WTC11 (cell line): ENCODE measurements at regions not wholly inside any gene's neighbourhood (a gene's known extent, or its start where the extent isn't known, plus 50 kb on each side); places are given as distances from the start of the nearest gene placed in this dataset.

Experiments
- ATAC-seq: fragments of 200-7000 bp; cut with Tn5 transposase; 2 replicates; pipeline ENCODE4 v1.10.0; 2021; ENCODE audit warnings: mild to moderate bottlenecking, moderate library complexity
- CTCF ChIA-PET: fragments of 300-600 bp; sonication (Branson Sonifier 250); formaldehyde crosslinking; loops from one replicate; lab custom pipeline; 2021; ENCODE audit warnings: antibody characterized with exemption; lab: Charles Lee
- POLR2A ChIA-PET: fragments of 350-600 bp; sonication (Branson Sonifier 250); formaldehyde crosslinking; loops from one replicate; lab custom pipeline; 2021; ENCODE audit warnings: antibody characterized with exemption; lab: Charles Lee
- DNase-seq: peaks from one replicate; pipeline ENCODE4 v3.0.0; 2021; ENCODE audit warnings: low spot score
- H3K27ac Mint-ChIP-seq: 2 replicates; pipeline ENCODE4 v1.8.0; 2021; ENCODE audit warnings: mixed read lengths
- H3K27me3 Mint-ChIP-seq: 2 replicates; pipeline ENCODE4 v1.8.0; 2021; ENCODE audit warnings: low read depth, mild to moderate bottlenecking, moderate library complexity, mixed read lengths
- H3K36me3 Mint-ChIP-seq: 2 replicates; pipeline ENCODE4 v1.8.0; 2021; ENCODE audit warnings: mixed read lengths
- H3K4me1 Mint-ChIP-seq: 2 replicates; pipeline ENCODE4 v1.8.0; 2022; ENCODE audit warnings: mixed read lengths
- H3K4me3 Mint-ChIP-seq: 2 replicates; pipeline ENCODE4 v1.8.0; 2021; ENCODE audit warnings: mild to moderate bottlenecking, moderate library complexity, mixed read lengths
- H3K9me3 Mint-ChIP-seq: 2 replicates; pipeline ENCODE4 v1.8.0; 2021; ENCODE audit warnings: mixed read lengths
- ARID4B ChIP-seq: sonication (generic); formaldehyde crosslinking; IDR thresholded peaks from 2 replicates; pipeline ENCODE4 v1.8.0; 2023; ENCODE audit warnings: missing genetic modification reagents, mild to moderate bottlenecking, borderline replicate concordance
- CDX4 ChIP-seq: fragments of 250-450 bp; sonication (Bioruptor Pico); IDR thresholded peaks from 2 replicates; pipeline ENCODE4 v1.9.0; 2021; ENCODE audit warnings: moderate library complexity, mild to moderate bottlenecking, inconsistent platforms, borderline replicate concordance
- E2F1 ChIP-seq: sonication (generic); formaldehyde crosslinking; IDR thresholded peaks from 2 replicates; pipeline ENCODE4 v1.8.0; 2022; ENCODE audit warnings: mild to moderate bottlenecking, missing genetic modification reagents
- E2F4 ChIP-seq: sonication (generic); formaldehyde crosslinking; IDR thresholded peaks from 2 replicates; pipeline ENCODE4 v1.8.1; 2022; ENCODE audit warnings: low read depth, mild to moderate bottlenecking, moderate library complexity, missing genetic modification reagents, borderline replicate concordance
- FOXK1 ChIP-seq: sonication (generic); formaldehyde crosslinking; IDR thresholded peaks from 2 replicates; pipeline ENCODE4 v1.8.0; 2022; ENCODE audit warnings: mild to moderate bottlenecking, moderate library complexity, missing genetic modification reagents
- FOXP4 ChIP-seq: sonication (generic); formaldehyde crosslinking; IDR thresholded peaks from 2 replicates; pipeline ENCODE4 v1.8.0; 2022; ENCODE audit warnings: mild to moderate bottlenecking, missing genetic modification reagents
- HMGA2 ChIP-seq: fragments of 250-450 bp; sonication (Bioruptor Pico); IDR thresholded peaks from 2 replicates; pipeline ENCODE4 v1.4.0; 2021; ENCODE audit warnings: mild to moderate bottlenecking, moderate library complexity
- MXD4 ChIP-seq: fragments of 250-450 bp; sonication (Bioruptor Pico); IDR thresholded peaks from 2 replicates; pipeline ENCODE4 v1.8.0; 2021; ENCODE audit warnings: mild to moderate bottlenecking, moderate library complexity, borderline replicate concordance
- NFATC4 ChIP-seq: fragments of 250-450 bp; sonication (Bioruptor Pico); IDR thresholded peaks from 2 replicates; pipeline ENCODE4 v1.9.0; 2021; ENCODE audit warnings: mild to moderate bottlenecking
- NFYB ChIP-seq: sonication (generic); formaldehyde crosslinking; conservative IDR thresholded peaks from 2 replicates; pipeline ENCODE4 v1.8.0; 2022; ENCODE audit warnings: low read depth, missing genetic modification reagents
- NR1H2 ChIP-seq: sonication (generic); formaldehyde crosslinking; IDR thresholded peaks from 2 replicates; pipeline ENCODE4 v1.9.0; 2021; ENCODE audit warnings: mild to moderate bottlenecking, moderate library complexity, missing genetic modification reagents
- SMAD3 ChIP-seq: sonication (generic); formaldehyde crosslinking; IDR thresholded peaks from 2 replicates; pipeline ENCODE4 v1.8.0; 2022; ENCODE audit warnings: missing genetic modification reagents, mild to moderate bottlenecking, borderline replicate concordance
- STAT6 ChIP-seq: sonication (generic); formaldehyde crosslinking; conservative IDR thresholded peaks from 2 replicates; pipeline ENCODE4 v1.8.1; 2023; ENCODE audit warnings: mild to moderate bottlenecking, low read depth, missing genetic modification reagents, moderate library complexity
- TP53 ChIP-seq: sonication (generic); formaldehyde crosslinking; IDR thresholded peaks from 2 replicates; pipeline ENCODE4 v1.8.1; 2023; ENCODE audit warnings: mild to moderate bottlenecking, missing genetic modification reagents
- ZNF263 ChIP-seq: sonication (generic); formaldehyde crosslinking; IDR thresholded peaks from 2 replicates; pipeline ENCODE4 v1.8.1; 2022; ENCODE audit warnings: low read depth, mild to moderate bottlenecking, moderate library complexity, missing genetic modification reagents
- ZNF396 ChIP-seq: fragments of 250-450 bp; sonication (Bioruptor Pico); IDR thresholded peaks from 2 replicates; pipeline ENCODE4 v1.8.0; 2021; ENCODE audit warnings: mild to moderate bottlenecking, moderate library complexity, borderline replicate concordance
- ZNF532 ChIP-seq: fragments of 250-450 bp; sonication (Bioruptor Pico); IDR thresholded peaks from 2 replicates; pipeline ENCODE4 v1.9.0; 2021; ENCODE audit warnings: mild to moderate bottlenecking, borderline replicate concordance

GRCh38 chr13:109846185-109846584 is 59.8 kb upstream of the IRS2 start:
- Mint-ChIP-seq H3K27me3 (no peaks in the 10 kb centered on the region), H3K4me3 (no peak overlapping the region), H3K9me3 (no peaks in the 10 kb centered on the region), H3K27ac (peak overlapping the region; percentile 11; the same call in 1 of the 2 replicates), H3K36me3 (no peaks in the 10 kb centered on the region), H3K4me1 (0 out of 2 replicates have a peak, but pooled peaks cover 5% of the 10 kb centered on the region)
- no peak for TF ChIP-seq TP53 (CRISPR knock-in tag)
- no peak for TF ChIP-seq ZNF396 (CRISPR knock-in tag)
- ATAC-seq (no peak), DNase-seq (no peak)
- ChIA-PET CTCF (no interaction called here), POLR2A (no interaction called here)

- DNase-seq: no peak
- ATAC-seq: no peak
- H3K27ac Mint-ChIP-seq: no peak overlapping the region
- H3K4me1 Mint-ChIP-seq: 0 out of 2 replicates have a peak, but pooled peaks cover 2% of the 10 kb centered on the region
- no peak overlapping the region for H3K4me3 Mint-ChIP-seq
- H3K27me3 Mint-ChIP-seq: no peaks in the 10 kb centered on the region
- ChIA-PET POLR2A (no interaction called here), CTCF (no interaction called here)
- H3K36me3 Mint-ChIP-seq: no peaks in the 10 kb centered on the region
- H3K9me3 Mint-ChIP-seq: no peaks in the 10 kb centered on the region
- TF ChIP-seq ARID4B (no peak), ZNF263 (CRISPR knock-in tag) (no peak), NFATC4 (CRISPR knock-in tag) (no peak), ZNF532 (no peak), FOXP4 (no peak), E2F1 (CRISPR knock-in tag) (no peak), E2F4 (CRISPR knock-in tag) (no peak), NFYB (no peak), HMGA2 (no peak), CDX4 (CRISPR knock-in tag) (no peak), MXD4 (CRISPR knock-in tag) (no peak), NR1H2 (no peak), FOXK1 (CRISPR knock-in tag) (no peak), SMAD3 (CRISPR knock-in tag) (no peak), STAT6 (CRISPR knock-in tag) (no peak)
Measured at GRCh38 chr13:109844396-109844795, 58.0 kb upstream of the IRS2 start.
